HuH-7 (cell line): ENCODE measurements at regions not wholly inside any gene's neighbourhood (a gene's known extent, or its start where the extent isn't known, plus 50 kb on each side); places are given as distances from the start of the nearest gene placed in this dataset.

Experiments used
- DNase-seq: peaks from one replicate; pipeline ENCODE4 v3.0.0; 2011; ENCODE audit warnings: low spot score

GRCh38 chr6:117168296-117169063, 96.9 kb upstream of the VGLL2 start:
- no peak for DNase-seq

GRCh38 chr6:117169064-117169665, 96.2 kb upstream of the VGLL2 start:
- DNase-seq = no peak

- no peak for DNase-seq
Observed at GRCh38 chr6:117169781-117170281, 95.5 kb upstream of the VGLL2 start.

- no peak for DNase-seq
Observed at GRCh38 chr6:117174835-117175360, 90.5 kb upstream of the VGLL2 start.

- no peak for DNase-seq
Observed at GRCh38 chr6:117188627-117189201, 76.6 kb upstream of the VGLL2 start.

GRCh38 chr6:117191009-117191408, 74.3 kb upstream of the VGLL2 start:
- DNase-seq = no peak

GRCh38 chr6:117191448-117191847, 73.9 kb upstream of the VGLL2 start:
- DNase-seq = no peak

- DNase-seq = no peak
Observed at GRCh38 chr6:117194271-117194670, 71.1 kb upstream of the VGLL2 start.

GRCh38 chr6:117194978-117195377, 70.4 kb upstream of the VGLL2 start:
- DNase-seq = no peak

GRCh38 chr6:117195728-117196127, 69.6 kb upstream of the VGLL2 start:
- DNase-seq = no peak

GRCh38 chr6:117200067-117200466, 65.3 kb upstream of the VGLL2 start:
- no peak for DNase-seq

GRCh38 chr6:117204903-117205302, 60.5 kb upstream of the VGLL2 start:
- no peak for DNase-seq

GRCh38 chr6:117205876-117206275, 59.5 kb upstream of the VGLL2 start:
- DNase-seq = no peak

- no peak for DNase-seq
Observed at GRCh38 chr6:117206522-117206921, 58.8 kb upstream of the VGLL2 start.

- DNase-seq = no peak
Observed at GRCh38 chr6:117206944-117207687, 58.2 kb upstream of the VGLL2 start.

GRCh38 chr6:117210279-117210678, 55.1 kb upstream of the VGLL2 start:
- DNase-seq = no peak

GRCh38 chr6:117215353-117216090, 49.8 kb upstream of the VGLL2 start:
- no peak for DNase-seq
